NCI-H2227 treated with DMSO at 0.1 percent for 48 hours (cell line): ENCODE measurements at regions not wholly inside any gene's neighbourhood (a gene's known extent, or its start where the extent isn't known, plus 50 kb on each side); places are given as distances from the start of the nearest gene placed in this dataset.

Experiments used
- DNase-seq: peaks from one replicate; lab custom pipeline; 2025; lab: John Stamatoyannopoulos, UW

DNA sequence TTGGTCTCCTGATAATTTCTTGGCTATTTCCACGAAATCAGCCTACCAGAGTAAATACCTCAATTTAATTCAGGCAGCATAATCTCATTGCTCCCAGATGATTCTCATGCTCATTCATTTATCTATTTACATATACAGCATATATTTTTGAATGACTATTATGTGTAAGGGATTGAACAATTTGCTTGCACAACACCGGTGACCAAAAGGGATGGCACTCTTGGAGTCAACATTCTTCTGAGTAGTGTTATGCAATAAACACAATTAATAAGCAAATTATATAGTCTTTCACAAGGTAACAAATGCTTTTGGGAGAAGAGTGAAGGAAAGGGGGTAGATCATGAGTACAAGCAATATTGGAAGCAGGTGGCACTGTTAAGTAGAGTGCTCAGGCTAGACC is 1015.3 kb downstream of the ARAP2 start:
- DNase-seq = no peak

DNA sequence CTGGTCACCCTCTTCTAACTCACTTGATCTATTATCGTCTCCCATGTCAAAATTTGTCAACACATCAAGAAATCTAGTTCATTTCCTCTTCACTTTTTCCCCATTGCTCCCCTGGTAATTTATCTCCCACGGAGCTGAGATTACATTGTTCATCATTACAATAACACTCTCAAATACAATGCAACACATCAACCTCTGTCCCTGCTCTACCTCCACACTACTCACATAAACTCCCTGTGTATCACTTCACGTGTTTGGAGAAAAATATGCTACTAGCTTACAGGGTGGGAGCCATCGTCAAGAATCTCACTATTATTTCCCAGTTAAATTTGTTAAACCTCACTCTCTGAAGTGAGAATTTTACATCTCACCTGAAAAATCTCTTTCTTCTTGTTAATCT is 1006.4 kb downstream of the ARAP2 start:
- no peak for DNase-seq

DNA sequence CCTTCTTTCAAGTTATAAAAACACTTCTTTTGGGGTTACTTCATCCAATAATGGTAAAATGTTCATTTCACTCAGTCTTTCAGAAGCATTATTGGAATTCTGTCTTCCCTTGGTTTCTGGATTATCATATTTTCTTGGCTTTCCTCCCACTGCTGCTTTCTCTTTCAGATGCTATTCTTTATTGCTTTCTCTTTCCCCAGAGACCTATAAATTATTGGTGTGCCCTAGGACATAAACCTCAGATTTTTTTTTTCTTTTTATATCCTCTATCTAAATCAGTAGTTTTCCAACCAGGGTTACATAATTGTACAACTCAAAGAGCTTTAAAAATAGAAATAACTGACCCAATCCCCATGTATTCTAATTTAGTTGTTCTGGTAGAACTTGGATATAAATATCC is 1005.5 kb downstream of the ARAP2 start:
- no peak for DNase-seq

DNA sequence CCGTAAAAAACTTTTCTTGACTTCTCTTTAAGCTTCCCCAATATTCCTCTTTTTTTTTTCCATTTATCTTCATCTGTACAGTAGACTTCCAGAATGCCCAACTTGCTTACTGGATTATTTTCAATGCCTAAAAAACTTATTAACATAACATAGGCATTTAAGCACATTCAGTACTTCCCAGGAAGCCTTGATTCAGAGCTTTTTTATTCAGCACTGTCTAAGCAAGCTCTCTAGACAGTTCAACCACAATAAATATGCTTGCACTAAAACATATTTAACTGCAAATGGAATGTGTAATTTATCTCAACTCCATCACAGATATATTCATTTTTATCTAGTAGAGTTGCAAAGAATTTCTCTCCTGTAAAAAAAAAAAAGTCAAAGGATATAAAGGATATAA is 997.8 kb downstream of the ARAP2 start:
- no peak for DNase-seq

DNA sequence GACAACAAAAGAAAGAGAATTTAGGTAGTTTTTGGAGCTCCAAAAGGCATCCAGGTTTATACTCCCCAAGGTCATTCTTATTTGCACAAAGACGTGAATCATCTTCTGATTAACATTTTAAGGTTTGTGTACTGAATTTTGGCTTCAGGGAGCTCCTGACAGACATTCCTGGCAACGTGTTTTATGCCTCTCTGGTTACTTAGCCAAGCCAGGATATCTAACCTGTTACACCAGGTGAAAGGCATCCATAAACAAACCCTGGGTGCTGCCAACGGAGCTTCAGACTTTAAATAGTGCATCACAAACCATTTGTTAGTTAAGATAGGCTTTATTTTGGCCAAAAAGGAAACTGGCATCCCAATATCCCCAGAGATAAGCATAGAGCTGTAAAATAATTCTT is 997.3 kb downstream of the ARAP2 start:
- no peak for DNase-seq

DNA sequence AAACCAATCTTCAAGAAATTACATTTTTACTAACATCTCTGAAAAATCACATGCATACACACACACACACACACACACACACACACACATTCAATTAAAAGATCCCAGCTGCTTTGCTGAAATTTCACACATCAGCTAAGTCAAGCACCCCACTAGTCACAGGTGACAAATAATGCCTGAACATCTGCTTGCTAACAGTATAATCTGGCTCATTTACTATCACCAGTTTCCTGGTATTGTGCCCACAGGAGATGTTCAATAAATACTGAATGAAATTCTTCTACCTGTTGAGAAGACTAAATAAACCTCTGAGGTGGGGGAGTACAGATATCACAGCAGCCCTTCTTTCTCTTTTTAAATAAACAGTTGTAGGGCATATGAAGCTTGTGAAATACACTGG is 994.0 kb downstream of the ARAP2 start:
- DNase-seq = no peak

DNA sequence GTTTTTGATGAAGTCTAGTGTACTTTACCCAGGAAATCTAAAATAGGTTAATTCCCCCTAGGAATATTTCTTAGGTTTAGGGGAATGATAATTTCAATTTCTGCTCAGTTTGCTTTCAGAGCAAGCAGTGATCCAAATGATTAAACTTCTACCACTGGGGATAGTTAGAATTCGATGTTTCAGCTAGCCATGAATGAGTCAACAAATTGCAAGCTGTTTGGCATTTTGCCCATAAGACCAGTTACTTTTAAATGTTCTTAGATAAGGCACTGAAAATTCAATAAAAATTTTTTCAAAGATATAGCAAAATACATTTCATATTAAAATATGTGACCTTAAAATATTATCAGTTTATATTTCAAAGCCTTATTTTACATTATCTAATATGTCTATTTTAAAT is 993.6 kb downstream of the ARAP2 start:
- no peak for DNase-seq

DNA sequence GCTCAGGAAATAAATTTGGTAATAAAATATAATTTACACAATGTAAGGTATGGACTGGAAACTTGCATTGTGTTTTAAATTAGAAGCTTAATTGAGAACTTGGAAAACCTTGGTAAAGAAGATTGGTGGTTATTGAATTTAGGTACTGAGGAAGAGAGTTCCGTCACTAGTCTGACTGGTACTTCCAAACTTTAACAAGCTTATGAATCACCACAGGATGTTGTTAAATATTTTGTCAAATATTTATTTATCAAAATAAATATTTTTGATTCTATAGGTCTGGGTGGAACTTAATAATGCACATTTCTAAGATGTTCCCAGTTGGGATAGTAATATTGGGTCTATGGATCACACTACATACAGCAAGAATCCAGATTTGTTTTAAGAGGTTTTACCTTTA is 992.2 kb downstream of the ARAP2 start:
- DNase-seq = no peak

DNA sequence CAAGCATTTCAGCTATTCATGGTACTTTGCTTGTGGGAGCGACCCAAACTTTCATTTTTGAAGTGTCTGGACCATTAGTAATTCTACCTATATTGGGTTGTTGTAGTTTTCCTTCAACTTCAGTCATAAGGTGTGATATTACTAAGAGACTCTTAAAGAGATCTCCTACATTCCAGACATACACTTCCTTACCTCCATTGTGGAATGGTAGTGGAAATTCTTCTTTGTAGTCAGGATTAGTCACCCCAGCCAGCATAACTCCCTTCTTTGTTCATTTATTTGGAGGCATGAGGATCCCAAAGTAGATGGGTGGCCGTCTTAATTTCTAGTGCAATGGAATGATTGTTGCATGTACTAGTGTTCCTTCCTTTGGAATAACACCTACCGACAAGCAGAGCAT is 991.4 kb downstream of the ARAP2 start:
- no peak for DNase-seq

DNA sequence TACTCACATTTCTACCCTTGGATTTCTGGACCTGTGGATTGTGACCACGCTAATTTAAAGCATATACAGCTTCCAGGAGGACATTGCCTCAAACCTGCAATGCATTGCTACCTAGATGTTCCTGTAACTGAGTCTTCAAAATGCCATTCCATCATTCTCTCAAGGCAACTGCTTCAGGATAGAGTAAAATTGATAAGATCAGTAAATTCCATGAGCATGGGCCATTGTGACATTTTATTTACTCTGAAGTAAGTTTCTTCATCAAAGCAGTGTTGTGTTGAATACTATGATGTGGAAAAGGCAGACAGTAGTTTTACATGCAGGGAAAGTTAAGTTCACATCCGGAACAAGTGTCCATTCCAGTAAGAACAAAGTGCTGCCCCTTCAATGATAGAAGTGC is 991.0 kb downstream of the ARAP2 start:
- no peak for DNase-seq

DNA sequence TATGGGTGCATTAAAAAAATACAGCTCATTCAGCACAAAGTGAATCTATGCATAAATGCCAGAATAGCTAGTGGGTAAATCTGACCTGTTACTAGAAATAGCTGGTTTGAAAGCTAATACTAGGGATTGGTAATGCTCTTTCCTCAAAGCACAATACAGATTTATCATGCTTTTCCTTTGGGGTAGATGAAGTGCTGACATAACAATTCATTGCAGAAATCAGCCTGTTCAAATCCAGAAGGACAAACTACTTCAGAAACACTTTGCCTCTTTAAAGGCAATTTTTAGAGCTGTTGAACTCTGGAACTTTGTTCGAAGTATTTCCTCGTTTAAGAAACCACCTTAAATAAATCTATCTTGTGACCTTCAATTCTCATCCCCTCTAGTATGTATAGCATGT is 957.9 kb downstream of the ARAP2 start:
- DNase-seq = no peak

DNA sequence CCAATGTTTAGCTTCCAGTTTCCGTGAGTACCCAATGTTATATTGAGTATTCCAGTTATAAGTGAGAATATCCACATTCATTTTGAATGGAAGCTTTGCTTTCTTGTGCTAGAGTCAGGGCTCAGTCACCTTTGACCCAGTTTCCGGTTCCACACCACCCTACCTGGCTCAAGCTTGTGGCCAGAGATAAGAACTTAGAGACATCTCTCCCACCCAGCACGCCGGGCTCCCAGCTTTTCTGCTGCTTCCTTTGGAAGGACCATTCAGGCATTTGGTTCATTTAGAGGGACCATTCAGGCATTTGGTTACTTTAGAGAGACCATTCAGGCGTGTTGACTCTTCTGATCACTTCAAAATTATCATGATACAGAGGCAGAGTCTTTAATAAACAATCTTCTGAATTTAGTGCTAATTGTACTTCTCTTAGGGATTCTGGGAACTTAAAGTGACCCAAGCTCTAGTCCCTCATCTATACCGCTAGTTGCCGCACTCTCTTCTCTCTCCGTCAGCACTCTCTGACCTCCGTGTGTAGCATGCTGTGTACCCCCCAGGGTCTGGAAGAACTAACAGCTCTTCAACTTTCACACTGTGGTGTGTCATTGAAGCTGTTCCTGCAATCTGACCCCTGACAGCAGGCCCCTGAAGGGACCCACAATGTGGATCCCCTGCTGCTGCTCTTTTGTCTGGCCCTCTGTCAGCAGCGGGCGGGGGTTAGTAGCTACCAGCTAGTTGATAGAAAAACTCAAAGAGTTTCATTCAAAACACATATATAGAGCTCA is 943.1 kb downstream of the ARAP2 start:
- no peak for DNase-seq

DNA sequence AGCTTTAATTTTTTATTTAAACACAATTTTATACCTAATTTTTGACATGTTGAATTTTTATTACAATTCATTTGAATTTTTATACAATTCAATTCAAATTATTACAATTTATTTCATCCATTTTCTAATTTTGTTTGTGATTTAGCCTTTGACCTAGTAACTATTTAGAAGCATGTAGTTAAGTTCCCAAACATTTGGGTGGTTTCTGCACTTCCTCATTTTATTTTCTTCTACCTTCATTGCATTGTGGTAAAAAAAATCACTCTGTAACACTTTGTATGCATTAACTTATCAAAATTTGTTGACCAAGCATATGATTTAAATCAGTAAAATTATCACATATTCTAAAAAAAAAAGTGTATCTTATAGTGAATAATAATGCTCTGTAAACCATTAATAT is 928.9 kb downstream of the ARAP2 start:
- DNase-seq = no peak

DNA sequence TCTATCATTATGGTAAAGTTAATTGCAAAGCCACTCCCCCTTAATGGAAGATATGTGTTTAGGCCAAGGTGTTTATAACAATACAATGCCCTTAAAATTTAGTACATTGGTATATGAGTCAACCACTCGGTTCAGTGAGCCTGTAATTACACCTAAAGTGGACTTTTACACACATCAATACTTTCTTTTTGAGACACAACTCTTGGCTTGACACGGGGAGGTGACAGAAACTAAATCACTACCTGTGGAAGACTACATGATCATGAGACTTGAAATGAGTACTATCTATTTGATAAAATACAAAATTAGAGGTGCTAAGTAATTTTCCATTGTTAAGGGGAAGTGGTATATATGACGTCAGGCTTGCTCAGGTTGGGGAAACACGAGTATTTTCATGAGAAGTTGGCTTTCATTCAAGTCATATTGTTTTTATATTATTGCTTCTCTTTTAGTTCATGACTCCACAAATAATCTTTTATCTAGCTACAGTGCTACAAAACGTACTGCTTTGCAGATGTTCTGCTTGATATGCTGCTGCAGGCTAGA is 918.3 kb downstream of the ARAP2 start:
- DNase-seq = no peak

DNA sequence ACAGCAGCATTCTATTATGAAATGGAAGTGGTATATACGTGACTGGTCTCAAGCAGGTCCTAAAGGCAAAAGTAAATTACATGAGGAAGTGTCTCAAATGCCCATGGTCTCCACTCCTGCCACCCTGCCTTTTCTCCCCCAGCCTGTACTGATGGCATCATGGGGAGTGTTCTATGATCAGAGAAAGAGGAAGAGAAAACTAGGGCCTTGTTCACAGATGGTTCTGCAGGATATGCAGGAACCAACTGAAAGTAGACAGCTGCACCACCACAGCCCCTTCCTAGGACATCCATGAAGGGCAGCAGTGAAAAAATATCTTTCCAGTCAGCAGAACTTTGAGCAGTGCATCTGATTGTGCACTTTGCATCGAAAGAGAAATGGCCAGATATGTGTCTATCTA is 901.5 kb downstream of the ARAP2 start:
- no peak for DNase-seq

DNA sequence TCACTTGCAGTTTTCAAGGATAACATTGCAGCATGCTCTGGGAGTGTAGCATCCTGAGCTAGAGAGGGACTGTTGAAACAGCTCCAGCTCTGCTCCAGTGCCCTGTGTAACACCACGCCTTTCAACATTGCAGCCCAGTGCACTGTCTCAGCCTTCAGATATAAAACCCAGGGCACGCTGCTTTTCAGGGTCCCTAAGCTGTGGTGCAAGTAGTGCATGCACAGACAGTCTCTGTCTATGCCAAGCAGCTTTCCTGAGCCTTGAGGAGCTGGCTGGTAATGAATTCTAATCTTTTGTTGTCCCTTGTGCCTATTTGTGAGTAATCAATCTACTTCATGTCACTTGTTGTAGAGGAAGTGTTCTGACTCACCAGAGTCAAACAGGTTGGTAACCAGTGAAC is 897.0 kb downstream of the ARAP2 start:
- no peak for DNase-seq

DNA sequence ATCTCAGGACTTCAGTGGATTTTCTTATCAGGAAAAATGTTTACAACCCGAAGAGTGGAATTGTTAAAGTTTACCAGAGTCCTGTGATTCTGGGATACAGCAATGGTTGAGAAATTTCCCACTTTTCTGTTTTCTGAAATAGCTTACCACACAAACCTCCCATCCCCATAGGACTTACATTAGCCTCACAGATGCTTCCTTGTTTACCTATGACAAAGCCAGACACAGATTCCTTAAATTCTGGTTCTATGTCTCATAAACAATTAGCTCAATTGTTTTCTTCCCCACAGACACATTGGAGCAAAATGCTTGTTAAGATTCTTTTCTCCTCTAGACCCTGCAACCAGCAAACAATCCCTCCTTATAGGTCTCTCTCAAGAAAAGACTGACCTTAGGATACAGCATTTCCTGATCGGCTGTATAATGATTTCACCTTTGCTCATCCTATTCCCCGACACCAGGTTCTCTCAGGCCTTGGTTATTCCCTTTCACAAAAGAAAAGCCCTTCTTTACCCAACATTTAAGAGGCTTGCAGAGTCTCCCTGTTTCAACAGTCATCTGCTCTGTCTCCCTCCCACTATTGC is 886.2 kb downstream of the ARAP2 start:
- DNase-seq = no peak

DNA sequence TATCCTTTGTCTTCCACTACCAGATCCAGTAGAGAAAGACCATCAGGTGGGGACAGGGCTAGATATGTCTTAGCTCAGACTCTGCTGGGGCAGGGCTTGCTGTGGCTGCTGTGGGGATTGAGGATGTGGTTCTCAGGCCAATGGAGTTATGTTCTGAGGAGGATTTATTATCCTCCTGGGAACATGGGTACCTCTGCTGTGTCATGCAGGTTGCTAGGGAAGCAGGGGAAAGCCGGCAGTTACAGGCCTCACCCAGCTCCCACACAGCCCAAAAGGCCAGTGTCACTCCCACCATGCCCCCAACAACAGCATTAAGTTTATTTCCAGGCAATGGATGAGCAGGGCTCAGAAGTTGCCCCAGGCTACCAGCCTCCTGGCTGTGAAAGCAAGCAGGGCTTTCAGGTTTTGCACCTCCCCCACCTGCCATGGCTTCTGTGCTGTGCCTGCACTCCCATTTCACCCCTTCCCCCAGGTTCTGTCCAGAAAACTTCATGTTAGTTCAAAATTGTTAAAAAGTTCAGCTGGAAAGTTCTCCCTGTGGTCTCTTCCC is 879.9 kb downstream of the ARAP2 start:
- DNase-seq = no peak

DNA sequence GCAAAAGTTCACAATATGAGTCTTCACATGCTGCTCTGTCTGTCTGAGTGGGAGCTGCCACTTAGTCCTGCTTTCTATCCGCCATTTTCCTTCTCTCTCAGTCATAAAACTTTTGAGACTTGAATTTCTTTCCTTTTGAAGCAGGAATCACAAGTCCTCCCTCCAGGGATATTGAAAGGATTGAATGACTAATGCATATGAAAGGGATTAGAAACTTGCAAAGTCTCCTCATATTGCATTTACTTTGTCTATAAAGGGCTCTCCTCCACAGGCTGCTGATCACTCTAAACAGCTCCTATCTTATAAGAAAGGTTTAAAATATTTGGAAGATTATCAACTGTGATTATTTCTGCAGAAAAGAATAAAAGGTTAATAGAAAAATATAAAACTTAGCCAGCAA is 879.1 kb downstream of the ARAP2 start:
- DNase-seq = no peak

DNA sequence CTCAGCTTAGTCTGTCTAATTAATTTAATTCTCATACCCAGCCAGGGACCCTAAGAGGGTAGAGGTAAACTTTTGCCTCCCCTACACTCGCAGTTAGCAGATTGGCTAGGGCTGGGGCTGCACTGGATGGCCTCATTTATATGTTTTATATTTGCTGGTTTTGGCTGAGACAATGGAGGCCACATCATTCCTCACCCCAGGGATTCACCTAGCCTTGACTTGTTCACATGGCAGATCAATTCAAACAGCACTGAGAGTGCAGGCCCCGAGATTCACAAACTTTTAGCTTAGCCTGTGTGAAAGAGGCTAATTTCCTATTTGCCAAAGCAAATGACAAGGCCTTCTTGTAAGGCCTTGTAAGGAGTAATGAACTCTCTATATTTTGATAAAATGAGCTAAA is 844.4 kb downstream of the ARAP2 start:
- no peak for DNase-seq

DNA sequence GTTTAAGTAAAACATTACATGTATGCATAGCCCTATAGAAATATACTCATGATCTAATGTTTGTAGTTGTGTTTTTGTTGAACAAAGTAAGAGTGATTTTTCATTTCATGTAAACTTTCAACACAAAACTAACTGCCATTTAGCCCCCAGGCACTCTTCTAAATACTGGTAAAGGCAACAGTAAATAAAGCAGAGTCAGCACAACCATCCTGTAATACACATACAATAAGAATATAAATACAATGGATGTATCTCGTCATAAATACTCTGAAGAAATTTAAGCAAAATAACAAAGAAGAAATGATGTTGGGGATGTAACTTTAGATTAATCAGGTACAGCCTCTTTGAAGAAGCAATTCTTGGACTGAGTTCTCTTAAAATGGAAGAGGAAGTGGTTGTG is 821.2 kb downstream of the ARAP2 start:
- no peak for DNase-seq

DNA sequence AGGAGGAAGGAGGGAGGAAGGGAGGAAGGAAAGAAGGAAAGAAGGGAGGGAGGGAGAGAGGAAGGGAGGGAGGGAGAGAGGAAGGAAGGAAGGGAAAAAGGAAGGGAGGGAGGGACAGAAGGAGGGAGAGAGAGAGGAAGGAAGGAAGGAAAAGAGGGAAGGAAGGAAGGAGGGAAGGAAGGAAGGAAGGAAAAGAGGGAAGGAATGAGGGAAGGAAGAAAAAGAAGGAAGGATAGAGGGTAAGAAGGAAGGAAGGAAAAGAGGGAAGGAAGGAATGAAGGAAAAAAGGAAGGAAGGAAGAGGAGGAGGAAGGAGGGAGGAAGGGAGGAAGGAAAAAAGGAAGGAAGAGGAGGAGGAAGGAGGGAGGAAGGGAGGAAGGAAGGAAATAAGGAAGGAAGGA is 796.8 kb downstream of the ARAP2 start:
- no peak for DNase-seq

DNA sequence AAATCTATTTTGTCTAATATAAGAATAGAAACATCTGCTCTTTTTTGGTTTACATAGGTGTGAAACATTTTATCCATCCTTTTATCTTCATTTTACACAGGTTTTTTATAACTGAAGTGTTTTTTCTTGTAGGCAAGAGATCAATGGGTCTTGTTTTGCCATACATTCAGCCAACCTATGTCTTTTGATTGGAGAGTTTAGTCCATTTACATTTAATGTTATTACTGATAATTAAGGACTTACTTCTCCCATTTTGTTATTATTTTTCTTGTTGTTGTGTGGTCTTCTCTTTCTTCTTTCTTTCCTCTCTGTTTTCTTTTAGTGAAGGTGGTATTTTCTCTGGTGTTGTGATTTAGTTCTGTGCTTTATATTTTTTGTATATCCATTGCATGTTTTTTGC is 785.3 kb downstream of the ARAP2 start:
- no peak for DNase-seq
